HFFc6 (cell line): ENCODE measurements at regions not wholly inside any gene's neighbourhood (a gene's known extent, or its start where the extent isn't known, plus 50 kb on each side); places are given as distances from the start of the nearest gene placed in this dataset.

ENCODE experiments used
- DNase-seq: peaks from one replicate; pipeline ENCODE4 v3.0.0-alpha.2; 2018
- H3K27ac Mint-ChIP-seq: 2 replicates; pipeline ENCODE4 v1.8.0; 2020; ENCODE audit warnings: mild to moderate bottlenecking, mixed read lengths
- H3K27me3 Mint-ChIP-seq: 2 replicates; pipeline ENCODE4 v1.8.0; 2021; ENCODE audit warnings: mild to moderate bottlenecking, moderate library complexity, mixed read lengths; ENCODE audit not compliant: insufficient read depth
- H3K36me3 Mint-ChIP-seq: 2 replicates; pipeline ENCODE4 v1.8.0; 2021; ENCODE audit warnings: low read depth, mixed read lengths
- H3K4me1 Mint-ChIP-seq: 2 replicates; pipeline ENCODE4 v1.8.0; 2020; ENCODE audit warnings: low read depth, mixed read lengths
- H3K4me3 Mint-ChIP-seq: 2 replicates; pipeline ENCODE4 v1.8.0; 2020; ENCODE audit warnings: mild to moderate bottlenecking, moderate library complexity, mixed read lengths
- H3K9me3 Mint-ChIP-seq: 2 replicates; pipeline ENCODE4 v1.8.0; 2020; ENCODE audit warnings: mild to moderate bottlenecking, mixed read lengths
- TF ChIP-seq, protein P1 (sequence below): fragments of 200-600 bp; sonication (generic); IDR thresholded peaks from 2 replicates; pipeline ENCODE4 v1.5.0; 2021; ENCODE audit warnings: antibody characterized with exemption, mild to moderate bottlenecking

- Mint-ChIP-seq H3K9me3 (no peaks in the 10 kb centered on the region), H3K4me3 (no peak overlapping the region), H3K27me3 (peaks cover 27% of the 10 kb centered on the region), H3K4me1 (peaks cover 6% of the 10 kb centered on the region), H3K36me3 (no peaks in the 10 kb centered on the region), H3K27ac (no peak overlapping the region)
- TF ChIP-seq, protein P1, sequence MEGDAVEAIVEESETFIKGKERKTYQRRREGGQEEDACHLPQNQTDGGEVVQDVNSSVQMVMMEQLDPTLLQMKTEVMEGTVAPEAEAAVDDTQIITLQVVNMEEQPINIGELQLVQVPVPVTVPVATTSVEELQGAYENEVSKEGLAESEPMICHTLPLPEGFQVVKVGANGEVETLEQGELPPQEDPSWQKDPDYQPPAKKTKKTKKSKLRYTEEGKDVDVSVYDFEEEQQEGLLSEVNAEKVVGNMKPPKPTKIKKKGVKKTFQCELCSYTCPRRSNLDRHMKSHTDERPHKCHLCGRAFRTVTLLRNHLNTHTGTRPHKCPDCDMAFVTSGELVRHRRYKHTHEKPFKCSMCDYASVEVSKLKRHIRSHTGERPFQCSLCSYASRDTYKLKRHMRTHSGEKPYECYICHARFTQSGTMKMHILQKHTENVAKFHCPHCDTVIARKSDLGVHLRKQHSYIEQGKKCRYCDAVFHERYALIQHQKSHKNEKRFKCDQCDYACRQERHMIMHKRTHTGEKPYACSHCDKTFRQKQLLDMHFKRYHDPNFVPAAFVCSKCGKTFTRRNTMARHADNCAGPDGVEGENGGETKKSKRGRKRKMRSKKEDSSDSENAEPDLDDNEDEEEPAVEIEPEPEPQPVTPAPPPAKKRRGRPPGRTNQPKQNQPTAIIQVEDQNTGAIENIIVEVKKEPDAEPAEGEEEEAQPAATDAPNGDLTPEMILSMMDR = no peak
- DNase-seq = no peak
Measured at GRCh38 chr2:238696786-238697185, 151.1 kb upstream of the TWIST2 start.

DNA sequence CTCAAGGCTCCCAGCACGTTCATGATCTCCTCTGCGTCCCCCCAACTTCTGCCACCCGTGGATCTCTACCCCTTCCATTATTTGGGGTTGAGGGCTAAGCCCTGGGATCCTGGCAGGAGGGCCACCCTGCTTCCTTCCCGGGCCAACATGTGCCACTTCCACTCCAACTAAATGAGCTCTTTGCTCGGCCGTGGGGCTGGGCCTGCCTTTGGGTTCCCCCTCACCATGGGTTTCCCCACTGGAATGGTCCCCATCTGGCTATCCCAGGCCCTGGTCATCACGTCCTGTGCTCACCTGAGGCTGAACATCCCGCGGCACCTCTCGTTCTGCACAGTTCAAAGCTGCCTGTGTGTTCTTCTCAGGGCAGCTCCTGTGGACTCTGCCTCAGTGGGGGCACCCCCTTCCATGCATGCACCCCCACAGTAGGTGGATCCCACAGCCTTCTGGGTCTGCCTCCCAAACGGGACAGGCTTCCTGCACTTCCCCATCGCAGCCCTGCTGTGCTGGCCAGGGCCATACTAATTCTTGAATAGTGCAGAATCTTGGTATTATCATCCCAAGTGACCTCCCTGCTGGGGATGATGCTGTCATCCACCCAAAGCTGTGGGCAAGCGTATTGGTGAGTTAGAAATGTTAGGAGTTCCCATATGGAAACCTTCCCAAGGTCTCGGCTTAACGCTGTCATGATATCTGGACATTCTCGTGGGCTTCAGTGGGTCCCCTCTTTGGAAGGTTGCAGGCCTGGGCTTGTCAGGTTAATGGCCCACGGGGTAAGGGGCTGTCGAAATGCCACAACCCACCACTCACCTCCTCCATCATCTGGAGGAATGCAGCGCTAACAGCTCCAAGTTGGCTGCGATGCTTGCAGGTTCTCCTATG, 150.5 kb upstream of the TWIST2 start:
- no peak overlapping the region for H3K27ac Mint-ChIP-seq
- no peaks in the 10 kb centered on the region for H3K9me3 Mint-ChIP-seq
- no peaks in the 10 kb centered on the region for H3K4me1 Mint-ChIP-seq
- DNase-seq = no peak
- H3K4me3 Mint-ChIP-seq = no peak overlapping the region
- H3K36me3 Mint-ChIP-seq = no peaks in the 10 kb centered on the region
- peaks cover 23% of the 10 kb centered on the region for H3K27me3 Mint-ChIP-seq
- TF ChIP-seq, protein P1 = no peak

DNA sequence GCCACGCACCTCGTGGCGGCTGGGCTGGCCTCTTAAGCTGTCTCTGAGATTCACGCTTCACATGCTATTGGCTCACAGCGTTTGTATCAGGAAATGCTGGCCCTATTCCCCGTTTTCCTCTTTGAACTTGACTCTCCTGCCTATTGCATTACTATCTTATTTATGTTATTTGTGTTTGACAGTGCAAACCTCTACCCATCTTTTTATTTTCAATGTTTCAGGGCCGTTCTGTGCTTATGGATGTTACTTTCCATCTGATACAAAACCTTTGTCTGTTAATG, 149.9 kb upstream of the TWIST2 start:
- Mint-ChIP-seq H3K4me1 (no peaks in the 10 kb centered on the region), H3K4me3 (no peak overlapping the region), H3K36me3 (no peaks in the 10 kb centered on the region), H3K27ac (no peak overlapping the region), H3K9me3 (no peaks in the 10 kb centered on the region), H3K27me3 (peaks cover 26% of the 10 kb centered on the region)
- TF ChIP-seq, protein P1 = no peak
- no peak for DNase-seq

DNA sequence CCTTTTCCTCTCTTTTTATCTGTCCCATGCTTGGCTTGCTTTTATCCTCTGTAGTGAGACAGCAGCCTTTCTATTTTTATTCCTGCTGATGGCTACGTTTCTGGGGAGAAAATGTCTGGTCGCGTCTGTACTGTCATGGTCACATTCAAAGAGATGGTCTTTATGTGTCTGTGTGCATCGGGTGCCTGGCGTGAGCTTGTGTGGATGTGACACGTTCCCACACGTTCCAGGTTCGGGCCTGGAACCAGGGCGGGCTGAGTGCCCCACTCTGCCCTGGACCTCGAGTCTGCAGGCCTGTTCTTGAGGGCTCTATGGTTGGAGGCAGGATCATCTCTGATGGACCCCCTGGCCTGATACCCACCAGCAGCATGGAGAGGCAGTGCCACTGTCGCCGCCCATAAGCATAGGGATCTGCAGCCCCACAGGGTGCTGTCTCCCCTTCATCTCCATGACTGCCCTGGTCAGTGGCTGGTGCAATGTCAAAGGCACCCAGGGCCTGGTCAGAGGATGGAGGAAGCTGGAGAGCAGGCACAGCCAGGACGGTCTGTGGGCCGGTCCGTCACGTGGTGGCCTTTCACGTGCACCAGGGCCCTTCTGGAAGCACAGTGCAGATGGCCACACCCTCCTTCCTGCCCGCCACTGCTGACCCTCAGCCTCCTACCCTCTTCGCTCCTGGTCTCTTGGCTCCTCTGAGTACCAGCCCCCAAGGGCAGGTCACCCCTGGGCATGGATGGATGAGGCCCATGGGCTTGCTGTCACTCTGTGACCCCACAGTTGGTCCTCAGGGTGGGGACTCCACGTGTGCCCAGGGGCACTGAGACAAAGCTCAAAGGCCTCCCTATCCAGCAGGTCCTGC, 149.2 kb upstream of the TWIST2 start:
- no peak overlapping the region for H3K4me3 Mint-ChIP-seq
- TF ChIP-seq, protein P1 = no peak
- H3K27ac Mint-ChIP-seq = no peak overlapping the region
- no peaks in the 10 kb centered on the region for H3K36me3 Mint-ChIP-seq
- DNase-seq = no peak
- H3K4me1 Mint-ChIP-seq = no peaks in the 10 kb centered on the region
- no peaks in the 10 kb centered on the region for H3K9me3 Mint-ChIP-seq
- H3K27me3 Mint-ChIP-seq = peaks cover 32% of the 10 kb centered on the region

GRCh38 chr2:238699307-238700116, 148.4 kb upstream of the TWIST2 start:
- no peaks in the 10 kb centered on the region for H3K4me1 Mint-ChIP-seq
- H3K27ac Mint-ChIP-seq = no peak overlapping the region
- H3K4me3 Mint-ChIP-seq = no peak overlapping the region
- TF ChIP-seq, protein P1 = no peak
- DNase-seq = no peak
- no peaks in the 10 kb centered on the region for H3K36me3 Mint-ChIP-seq
- H3K27me3 Mint-ChIP-seq = peaks cover 31% of the 10 kb centered on the region
- no peaks in the 10 kb centered on the region for H3K9me3 Mint-ChIP-seq
